WTC11 (cell line): ENCODE measurements at regions not wholly inside any gene's neighbourhood (a gene's known extent, or its start where the extent isn't known, plus 50 kb on each side); places are given as distances from the start of the nearest gene placed in this dataset.

Source experiments
- ATAC-seq: fragments of 200-7000 bp; cut with Tn5 transposase; 2 replicates; pipeline ENCODE4 v1.10.0; 2021; ENCODE audit warnings: mild to moderate bottlenecking, moderate library complexity
- CTCF ChIA-PET: fragments of 300-600 bp; sonication (Branson Sonifier 250); formaldehyde crosslinking; loops from one replicate; lab custom pipeline; 2021; ENCODE audit warnings: antibody characterized with exemption; lab: Charles Lee
- POLR2A ChIA-PET: fragments of 350-600 bp; sonication (Branson Sonifier 250); formaldehyde crosslinking; loops from one replicate; lab custom pipeline; 2021; ENCODE audit warnings: antibody characterized with exemption; lab: Charles Lee
- DNase-seq: peaks from one replicate; pipeline ENCODE4 v3.0.0; 2021; ENCODE audit warnings: low spot score
- H3K27ac Mint-ChIP-seq: 2 replicates; pipeline ENCODE4 v1.8.0; 2021; ENCODE audit warnings: mixed read lengths
- H3K27me3 Mint-ChIP-seq: 2 replicates; pipeline ENCODE4 v1.8.0; 2021; ENCODE audit warnings: low read depth, mild to moderate bottlenecking, moderate library complexity, mixed read lengths
- H3K36me3 Mint-ChIP-seq: 2 replicates; pipeline ENCODE4 v1.8.0; 2021; ENCODE audit warnings: mixed read lengths
- H3K4me1 Mint-ChIP-seq: 2 replicates; pipeline ENCODE4 v1.8.0; 2022; ENCODE audit warnings: mixed read lengths
- H3K4me3 Mint-ChIP-seq: 2 replicates; pipeline ENCODE4 v1.8.0; 2021; ENCODE audit warnings: mild to moderate bottlenecking, moderate library complexity, mixed read lengths
- H3K9me3 Mint-ChIP-seq: 2 replicates; pipeline ENCODE4 v1.8.0; 2021; ENCODE audit warnings: mixed read lengths
- ATF1 ChIP-seq: sonication (generic); formaldehyde crosslinking; IDR thresholded peaks from 2 replicates; pipeline ENCODE4 v1.8.1; 2023; ENCODE audit warnings: mild to moderate bottlenecking, moderate library complexity, missing genetic modification reagents
- ELF4 ChIP-seq: sonication (generic); formaldehyde crosslinking; IDR thresholded peaks from 2 replicates; pipeline ENCODE4 v1.8.1; 2022; ENCODE audit warnings: low read depth, mild to moderate bottlenecking, moderate library complexity, missing genetic modification reagents
- ETV6 ChIP-seq: sonication (generic); formaldehyde crosslinking; IDR thresholded peaks from 2 replicates; pipeline ENCODE4 v1.8.1; 2022; ENCODE audit warnings: mild to moderate bottlenecking, missing genetic modification reagents
- GRHL2 ChIP-seq: fragments of 250-450 bp; sonication (Bioruptor Pico); IDR thresholded peaks from 2 replicates; pipeline ENCODE4 v1.8.0; 2022; ENCODE audit warnings: mild to moderate bottlenecking, moderate library complexity; ENCODE audit not compliant: insufficient replicate concordance, severe bottlenecking
- HMGA2 ChIP-seq: fragments of 250-450 bp; sonication (Bioruptor Pico); IDR thresholded peaks from 2 replicates; pipeline ENCODE4 v1.4.0; 2021; ENCODE audit warnings: mild to moderate bottlenecking, moderate library complexity
- JAZF1 ChIP-seq: fragments of 250-450 bp; sonication (Bioruptor Pico); IDR thresholded peaks from 2 replicates; pipeline ENCODE4 v1.9.0; 2021; ENCODE audit warnings: moderate library complexity, mild to moderate bottlenecking, inconsistent platforms
- JUN ChIP-seq: sonication (generic); formaldehyde crosslinking; IDR thresholded peaks from 2 replicates; pipeline ENCODE4 v1.8.0; 2023; ENCODE audit warnings: mild to moderate bottlenecking, missing genetic modification reagents
- MYBL2 ChIP-seq: sonication (generic); formaldehyde crosslinking; IDR thresholded peaks from 2 replicates; pipeline ENCODE4 v1.8.1; 2023; ENCODE audit warnings: mild to moderate bottlenecking, moderate library complexity, missing genetic modification reagents
- OVOL2 ChIP-seq: fragments of 250-450 bp; sonication (Bioruptor Pico); IDR thresholded peaks from 2 replicates; pipeline ENCODE4 v1.9.0; 2021; ENCODE audit warnings: mild to moderate bottlenecking, borderline replicate concordance
- ZBTB21 ChIP-seq: sonication (generic); formaldehyde crosslinking; IDR thresholded peaks from 2 replicates; pipeline ENCODE4 v1.8.1; 2023; ENCODE audit warnings: mild to moderate bottlenecking, missing genetic modification reagents, borderline replicate concordance
- ZNF416 ChIP-seq: fragments of 250-450 bp; sonication (Bioruptor Pico); IDR thresholded peaks from 2 replicates; pipeline ENCODE4 v1.9.0; 2021; ENCODE audit warnings: mild to moderate bottlenecking, inconsistent platforms
- ZNF423 ChIP-seq: fragments of 250-450 bp; sonication (Bioruptor Pico); IDR thresholded peaks from 2 replicates; pipeline ENCODE4 v2.1.2; 2022; ENCODE audit warnings: mild to moderate bottlenecking, moderate library complexity
- TF ChIP-seq, protein P1 (sequence below): sonication (generic); formaldehyde crosslinking; IDR thresholded peaks from 2 replicates; pipeline ENCODE4 v1.8.1; 2022; ENCODE audit warnings: low read depth, missing genetic modification reagents, borderline replicate concordance
- TF ChIP-seq, protein P2 (sequence below): sonication (generic); formaldehyde crosslinking; conservative IDR thresholded peaks from 2 replicates; pipeline ENCODE4 v1.8.1; 2022; ENCODE audit warnings: mild to moderate bottlenecking, missing genetic modification reagents
- TF ChIP-seq, protein P3 (sequence below): sonication (generic); formaldehyde crosslinking; IDR thresholded peaks from 2 replicates; pipeline ENCODE4 v1.8.0; 2022; ENCODE audit warnings: mild to moderate bottlenecking, missing genetic modification reagents
- TF ChIP-seq, protein P4 (sequence below): sonication (generic); formaldehyde crosslinking; IDR thresholded peaks from 2 replicates; pipeline ENCODE4 v1.8.0; 2022; ENCODE audit warnings: mild to moderate bottlenecking, missing genetic modification reagents
- TF ChIP-seq, protein P5 (sequence below): fragments of 250-450 bp; sonication (Bioruptor Pico); conservative IDR thresholded peaks from 2 replicates; pipeline ENCODE4 v1.9.0; 2021; ENCODE audit warnings: mild to moderate bottlenecking
- TF ChIP-seq, protein P6 (sequence below): sonication (generic); formaldehyde crosslinking; IDR thresholded peaks from 2 replicates; pipeline ENCODE4 v1.8.1; 2022; ENCODE audit warnings: missing genetic modification reagents, borderline replicate concordance
- TF ChIP-seq, protein P7 (sequence below): sonication (generic); formaldehyde crosslinking; IDR thresholded peaks from 2 replicates; pipeline ENCODE4 v1.8.1; 2023; ENCODE audit warnings: mild to moderate bottlenecking, missing genetic modification reagents, moderate library complexity

DNA sequence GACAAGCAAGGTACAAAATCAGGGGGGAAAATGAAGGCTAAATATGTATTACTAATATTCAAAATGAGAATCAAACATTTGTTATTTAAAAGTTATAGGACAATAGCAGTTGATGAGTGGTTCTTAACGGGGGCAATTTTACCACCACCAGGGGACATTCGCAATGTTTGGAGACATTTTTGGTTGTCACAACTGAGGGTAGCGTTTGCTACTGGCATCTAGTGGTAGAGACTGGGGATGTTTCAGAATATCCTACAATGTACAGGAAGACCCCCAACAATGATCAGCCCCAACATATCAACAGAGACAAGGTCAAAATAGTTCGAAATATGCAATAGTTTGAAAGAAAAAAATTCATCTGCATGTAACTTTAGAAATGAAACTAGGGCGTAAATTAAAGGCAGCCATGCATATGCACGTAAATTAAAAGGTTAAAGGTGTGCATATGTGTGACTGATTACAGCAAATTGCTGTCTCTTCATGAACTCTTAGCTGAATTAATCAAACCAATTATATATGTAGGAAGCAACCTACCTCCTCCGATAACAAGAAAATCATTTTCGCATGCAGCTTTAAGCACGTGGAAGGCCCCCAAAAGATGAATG, 61.2 kb upstream of the CUL3 start (continued):
- TF ChIP-seq ETV6 (CRISPR knock-in tag) = no peak
- TF ChIP-seq GRHL2 = no peak
- no peak for TF ChIP-seq ZNF416 (CRISPR knock-in tag)
- TF ChIP-seq, protein P1, sequence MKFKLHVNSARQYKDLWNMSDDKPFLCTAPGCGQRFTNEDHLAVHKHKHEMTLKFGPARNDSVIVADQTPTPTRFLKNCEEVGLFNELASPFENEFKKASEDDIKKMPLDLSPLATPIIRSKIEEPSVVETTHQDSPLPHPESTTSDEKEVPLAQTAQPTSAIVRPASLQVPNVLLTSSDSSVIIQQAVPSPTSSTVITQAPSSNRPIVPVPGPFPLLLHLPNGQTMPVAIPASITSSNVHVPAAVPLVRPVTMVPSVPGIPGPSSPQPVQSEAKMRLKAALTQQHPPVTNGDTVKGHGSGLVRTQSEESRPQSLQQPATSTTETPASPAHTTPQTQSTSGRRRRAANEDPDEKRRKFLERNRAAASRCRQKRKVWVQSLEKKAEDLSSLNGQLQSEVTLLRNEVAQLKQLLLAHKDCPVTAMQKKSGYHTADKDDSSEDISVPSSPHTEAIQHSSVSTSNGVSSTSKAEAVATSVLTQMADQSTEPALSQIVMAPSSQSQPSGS = no peak
- TF ChIP-seq ELF4 (CRISPR knock-in tag) = no peak
- TF ChIP-seq, protein P2, sequence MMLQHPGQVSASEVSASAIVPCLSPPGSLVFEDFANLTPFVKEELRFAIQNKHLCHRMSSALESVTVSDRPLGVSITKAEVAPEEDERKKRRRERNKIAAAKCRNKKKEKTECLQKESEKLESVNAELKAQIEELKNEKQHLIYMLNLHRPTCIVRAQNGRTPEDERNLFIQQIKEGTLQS (CRISPR knock-in tag) = no peak

DNA sequence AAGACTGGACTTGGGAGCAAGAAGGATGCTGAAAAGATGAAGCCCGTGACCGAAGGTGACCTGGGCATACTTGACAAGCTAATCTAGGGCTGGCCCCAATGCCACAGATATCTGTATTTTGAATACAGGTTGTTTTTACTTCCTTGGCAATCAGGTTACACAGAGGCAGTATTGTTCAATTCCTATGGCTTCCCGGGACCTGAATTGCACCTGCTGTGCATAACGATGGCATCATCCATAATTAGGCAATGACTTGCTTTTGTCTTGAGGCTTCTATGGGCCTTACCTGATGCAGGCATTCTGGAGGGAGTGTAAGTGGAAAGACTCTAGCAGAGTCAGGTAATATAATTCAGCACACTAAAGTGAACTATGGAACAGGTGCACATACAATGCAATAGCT, 60.6 kb upstream of the CUL3 start:
- ATAC-seq = peak; percentile 51
- Mint-ChIP-seq H3K27ac (no peak overlapping the region), H3K9me3 (no peaks in the 10 kb centered on the region), H3K36me3 (no peaks in the 10 kb centered on the region), H3K27me3 (no peaks in the 10 kb centered on the region), H3K4me1 (peaks cover 15% of the 10 kb centered on the region), H3K4me3 (no peak overlapping the region)
- no peak for DNase-seq
- TF ChIP-seq JAZF1 = no peak
- TF ChIP-seq, protein P2 (CRISPR knock-in tag) = no peak
- TF ChIP-seq, protein P3, sequence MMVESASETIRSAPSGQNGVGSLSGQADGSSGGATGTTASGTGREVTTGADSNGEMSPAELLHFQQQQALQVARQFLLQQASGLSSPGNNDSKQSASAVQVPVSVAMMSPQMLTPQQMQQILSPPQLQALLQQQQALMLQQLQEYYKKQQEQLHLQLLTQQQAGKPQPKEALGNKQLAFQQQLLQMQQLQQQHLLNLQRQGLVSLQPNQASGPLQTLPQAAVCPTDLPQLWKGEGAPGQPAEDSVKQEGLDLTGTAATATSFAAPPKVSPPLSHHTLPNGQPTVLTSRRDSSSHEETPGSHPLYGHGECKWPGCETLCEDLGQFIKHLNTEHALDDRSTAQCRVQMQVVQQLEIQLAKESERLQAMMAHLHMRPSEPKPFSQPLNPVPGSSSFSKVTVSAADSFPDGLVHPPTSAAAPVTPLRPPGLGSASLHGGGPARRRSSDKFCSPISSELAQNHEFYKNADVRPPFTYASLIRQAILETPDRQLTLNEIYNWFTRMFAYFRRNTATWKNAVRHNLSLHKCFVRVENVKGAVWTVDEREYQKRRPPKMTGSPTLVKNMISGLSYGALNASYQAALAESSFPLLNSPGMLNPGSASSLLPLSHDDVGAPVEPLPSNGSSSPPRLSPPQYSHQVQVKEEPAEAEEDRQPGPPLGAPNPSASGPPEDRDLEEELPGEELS (CRISPR knock-in tag) = no peak
- TF ChIP-seq, protein P4, sequence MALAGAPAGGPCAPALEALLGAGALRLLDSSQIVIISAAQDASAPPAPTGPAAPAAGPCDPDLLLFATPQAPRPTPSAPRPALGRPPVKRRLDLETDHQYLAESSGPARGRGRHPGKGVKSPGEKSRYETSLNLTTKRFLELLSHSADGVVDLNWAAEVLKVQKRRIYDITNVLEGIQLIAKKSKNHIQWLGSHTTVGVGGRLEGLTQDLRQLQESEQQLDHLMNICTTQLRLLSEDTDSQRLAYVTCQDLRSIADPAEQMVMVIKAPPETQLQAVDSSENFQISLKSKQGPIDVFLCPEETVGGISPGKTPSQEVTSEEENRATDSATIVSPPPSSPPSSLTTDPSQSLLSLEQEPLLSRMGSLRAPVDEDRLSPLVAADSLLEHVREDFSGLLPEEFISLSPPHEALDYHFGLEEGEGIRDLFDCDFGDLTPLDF (CRISPR knock-in tag) = no peak
- TF ChIP-seq, protein P5, sequence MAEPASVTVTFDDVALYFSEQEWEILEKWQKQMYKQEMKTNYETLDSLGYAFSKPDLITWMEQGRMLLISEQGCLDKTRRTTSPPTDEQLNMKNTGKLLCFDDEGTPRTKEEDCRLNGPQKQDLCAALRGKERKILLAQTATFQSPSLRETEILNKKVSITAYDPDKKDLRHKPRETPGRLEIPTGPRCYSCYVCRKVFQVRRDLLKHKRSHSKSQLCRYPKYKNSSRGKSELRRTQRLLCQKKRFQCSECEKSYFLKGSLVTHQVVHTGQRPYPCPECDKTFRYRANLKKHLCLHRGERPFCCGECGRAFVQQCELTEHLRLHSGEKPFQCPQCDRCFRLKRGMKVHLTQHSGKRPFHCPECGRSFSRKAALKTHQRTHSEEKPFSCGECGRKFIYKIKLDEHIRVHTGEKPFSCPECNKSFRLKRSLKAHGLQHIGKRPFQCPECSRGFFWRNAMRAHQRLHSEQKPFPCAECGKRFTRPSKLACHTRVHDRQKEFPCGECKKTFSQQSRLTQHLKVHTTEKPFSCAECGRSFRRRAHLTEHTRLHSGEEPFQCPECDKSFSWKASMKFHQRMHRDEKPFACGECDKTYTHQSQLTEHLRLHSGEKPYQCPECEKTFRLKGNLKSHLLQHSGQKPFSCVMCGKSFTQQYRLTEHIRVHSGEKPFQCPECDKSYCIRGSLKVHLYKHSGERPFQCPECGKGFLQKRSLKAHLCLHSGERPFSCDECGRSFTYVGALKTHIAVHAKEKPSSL (CRISPR knock-in tag) = no peak
- no peak for TF ChIP-seq JUN (CRISPR knock-in tag)
- TF ChIP-seq MYBL2 = no peak
- TF ChIP-seq, protein P6, sequence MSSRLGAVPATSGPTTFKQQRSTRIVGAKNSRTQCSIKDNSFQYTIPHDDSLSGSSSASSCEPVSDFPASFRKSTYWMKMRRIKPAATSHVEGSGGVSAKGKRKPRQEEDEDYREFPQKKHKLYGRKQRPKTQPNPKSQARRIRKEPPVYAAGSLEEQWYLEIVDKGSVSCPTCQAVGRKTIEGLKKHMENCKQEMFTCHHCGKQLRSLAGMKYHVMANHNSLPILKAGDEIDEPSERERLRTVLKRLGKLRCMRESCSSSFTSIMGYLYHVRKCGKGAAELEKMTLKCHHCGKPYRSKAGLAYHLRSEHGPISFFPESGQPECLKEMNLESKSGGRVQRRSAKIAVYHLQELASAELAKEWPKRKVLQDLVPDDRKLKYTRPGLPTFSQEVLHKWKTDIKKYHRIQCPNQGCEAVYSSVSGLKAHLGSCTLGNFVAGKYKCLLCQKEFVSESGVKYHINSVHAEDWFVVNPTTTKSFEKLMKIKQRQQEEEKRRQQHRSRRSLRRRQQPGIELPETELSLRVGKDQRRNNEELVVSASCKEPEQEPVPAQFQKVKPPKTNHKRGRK = no peak
- TF ChIP-seq HMGA2 (CRISPR knock-in tag) = no peak
- no peak for TF ChIP-seq ATF1 (CRISPR knock-in tag)
- no peak for TF ChIP-seq OVOL2 (CRISPR knock-in tag)
- TF ChIP-seq, protein P7, sequence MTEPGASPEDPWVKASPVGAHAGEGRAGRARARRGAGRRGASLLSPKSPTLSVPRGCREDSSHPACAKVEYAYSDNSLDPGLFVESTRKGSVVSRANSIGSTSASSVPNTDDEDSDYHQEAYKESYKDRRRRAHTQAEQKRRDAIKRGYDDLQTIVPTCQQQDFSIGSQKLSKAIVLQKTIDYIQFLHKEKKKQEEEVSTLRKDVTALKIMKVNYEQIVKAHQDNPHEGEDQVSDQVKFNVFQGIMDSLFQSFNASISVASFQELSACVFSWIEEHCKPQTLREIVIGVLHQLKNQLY (CRISPR knock-in tag) = no peak
- no peak for TF ChIP-seq ZBTB21 (CRISPR knock-in tag)
- TF ChIP-seq ZNF423 = no peak
- POLR2A ChIA-PET = no interaction called here
- CTCF ChIA-PET = interaction anchor here (0.6 to 1.0 kb wide), 3 partner anchors 263 to 675 kb away, joined by 4 to 5 read pairs (median 4); no protein-coding TSS in a partner anchor
